Stimulated activated naive CD8-positive, alpha-beta T cell treated with anti-CD3 and anti-CD28 coated beads, Interleukin-15, amount 100 ng/mL, for 72 hours (primary cell): ENCODE measurements at regions not wholly inside any gene's neighbourhood (a gene's known extent, or its start where the extent isn't known, plus 50 kb on each side); places are given as distances from the start of the nearest gene placed in this dataset.

Source experiments
- ATAC-seq: fragments of 150-1000 bp; cut with Tn5 transposase; 2 replicates; pipeline ENCODE4 v1.10.0; 2021; ENCODE audit warnings: mild to moderate bottlenecking, moderate library complexity
- DNase-seq, 2 donors: peaks; one replicate each; pipeline ENCODE4 v3.0.0; 2021 to 2022
- H3K27ac Mint-ChIP-seq, 2 donors: one replicate each; pipeline ENCODE4 v1.8.0; 2022; ENCODE audit warnings: mild to moderate bottlenecking in 2 of 2, mixed read lengths in 2 of 2, moderate library complexity in 2 of 2
- H3K27me3 Mint-ChIP-seq: one replicate; pipeline ENCODE4 v1.8.0; 2022; ENCODE audit warnings: mixed read lengths
- H3K4me1 Mint-ChIP-seq: one replicate; pipeline ENCODE4 v1.8.0; 2022; ENCODE audit warnings: mild to moderate bottlenecking, mixed read lengths
- H3K4me3 Mint-ChIP-seq, 2 donors: one replicate each; pipeline ENCODE4 v1.8.0; 2022; ENCODE audit warnings: mild to moderate bottlenecking in 2 of 2, mixed read lengths in 2 of 2, moderate library complexity in 1 of 2
- H3K9me3 Mint-ChIP-seq, 2 donors: one replicate each; pipeline ENCODE4 v1.8.0; 2022; ENCODE audit warnings: mixed read lengths in 2 of 2

DNA sequence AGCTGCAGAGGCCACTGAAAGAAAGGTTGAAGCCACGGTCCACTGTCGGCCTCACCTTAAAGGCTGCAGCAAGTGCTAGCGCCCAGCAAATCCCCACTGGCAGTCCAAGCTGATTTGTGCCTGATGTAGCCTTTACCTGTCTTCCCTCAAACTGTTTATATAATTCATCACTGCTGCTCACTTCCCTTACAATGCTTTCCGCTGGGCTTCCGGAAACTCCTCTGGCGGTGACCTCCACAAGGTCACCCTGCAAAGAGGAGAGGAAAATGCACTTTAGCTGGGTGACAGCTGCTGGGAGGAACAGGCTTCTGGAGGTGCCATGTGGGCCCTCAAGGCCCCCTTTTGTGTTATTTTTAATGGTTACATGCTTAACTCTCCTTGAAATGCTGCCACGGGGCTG, 126.2 kb downstream of the CMPK2 start:
- no peak overlapping the region for H3K27ac Mint-ChIP-seq
- ATAC-seq: peak; percentile 23
- H3K9me3 Mint-ChIP-seq: no peaks in the 10 kb centered on the region
- H3K27me3 Mint-ChIP-seq: peaks cover 26% of the 10 kb centered on the region
- H3K4me1 Mint-ChIP-seq: no peaks in the 10 kb centered on the region
- H3K4me3 Mint-ChIP-seq: no peak overlapping the region
- no peak for DNase-seq

DNA sequence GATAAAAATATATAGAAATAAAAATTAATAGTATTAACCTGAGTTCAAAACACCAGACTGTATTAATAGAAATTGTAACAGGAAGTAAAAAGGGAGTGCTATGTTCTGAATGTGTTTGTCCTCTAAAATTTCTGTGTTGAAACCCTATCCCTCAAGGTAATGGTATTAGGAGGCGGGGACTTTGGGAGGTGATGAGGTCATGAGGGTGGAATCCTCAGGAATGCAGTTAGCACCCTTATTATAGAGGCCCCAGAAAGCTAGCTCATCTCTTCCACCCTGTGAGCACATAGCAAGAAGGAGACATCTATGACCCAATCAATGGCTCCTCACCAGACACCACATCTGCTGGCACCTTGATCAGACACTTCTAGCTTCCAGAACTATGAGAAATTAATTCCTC, 124.5 kb downstream of the CMPK2 start:
- DNase-seq (no peak), ATAC-seq (no peak)
- Mint-ChIP-seq H3K9me3 (no peaks in the 10 kb centered on the region), H3K4me3 (no peak overlapping the region), H3K4me1 (no peaks in the 10 kb centered on the region), H3K27me3 (peaks cover 40% of the 10 kb centered on the region), H3K27ac (no peak overlapping the region)

GRCh38 chr2:6744038-6744437, 121.7 kb downstream of the CMPK2 start:
- ATAC-seq (no peak), DNase-seq (no peak)
- Mint-ChIP-seq H3K27ac (no peak overlapping the region), H3K27me3 (peaks cover 59% of the 10 kb centered on the region), H3K4me1 (no peaks in the 10 kb centered on the region), H3K9me3 (no peaks in the 10 kb centered on the region), H3K4me3 (no peak overlapping the region)

DNA sequence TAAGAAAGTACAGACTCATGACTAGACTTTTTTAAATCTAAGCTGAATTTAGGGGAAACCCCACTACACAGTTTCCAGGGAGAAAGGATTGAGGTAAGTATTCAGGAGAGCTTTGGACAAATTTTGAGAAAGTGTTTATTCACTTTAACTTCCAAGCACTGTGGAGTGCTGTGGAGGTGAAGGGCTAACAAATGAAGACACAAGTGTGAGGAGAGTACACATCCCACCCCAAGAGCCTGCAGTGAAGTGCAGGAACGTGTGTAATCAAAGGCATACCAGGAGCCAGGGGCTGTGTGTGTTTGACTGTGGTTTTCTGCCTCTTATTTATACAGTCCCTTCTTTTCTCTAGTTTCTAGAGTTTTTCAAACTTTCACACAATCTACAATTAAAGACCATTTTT, 118.3 kb downstream of the CMPK2 start:
- H3K9me3 Mint-ChIP-seq: no peaks in the 10 kb centered on the region
- no peak for ATAC-seq
- no peak overlapping the region for H3K4me3 Mint-ChIP-seq
- H3K27ac Mint-ChIP-seq: no peak overlapping the region
- H3K4me1 Mint-ChIP-seq: no peaks in the 10 kb centered on the region
- DNase-seq: no peak
- H3K27me3 Mint-ChIP-seq: peaks cover 56% of the 10 kb centered on the region

- Mint-ChIP-seq H3K9me3 (no peaks in the 10 kb centered on the region), H3K4me3 (no peak overlapping the region), H3K4me1 (no peaks in the 10 kb centered on the region), H3K27me3 (peaks cover 56% of the 10 kb centered on the region), H3K27ac (no peak overlapping the region)
- ATAC-seq: no peak
- no peak for DNase-seq
Observed at GRCh38 chr2:6748406-6749067, 117.2 kb downstream of the CMPK2 start.

DNA sequence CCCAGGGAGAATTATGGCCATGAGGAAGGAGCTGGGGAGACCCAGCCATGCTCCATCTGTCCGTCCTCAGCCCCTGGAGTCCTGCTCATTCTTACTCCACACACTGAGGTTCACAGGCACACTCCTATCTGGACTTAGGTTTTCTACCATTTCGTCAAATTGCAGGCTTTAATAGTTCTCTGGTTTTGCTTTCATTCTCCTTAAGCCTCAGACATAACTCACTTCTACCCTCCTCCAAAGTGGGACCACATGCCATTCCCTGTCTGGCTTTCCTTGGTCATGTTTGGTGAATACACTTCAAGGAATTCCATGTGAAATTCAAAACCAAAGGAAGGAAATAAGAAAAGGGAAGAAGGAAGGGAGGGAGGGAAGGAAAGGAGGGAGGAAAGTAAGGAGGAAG, 115.7 kb downstream of the CMPK2 start:
- Mint-ChIP-seq H3K27ac (no peak overlapping the region), H3K4me1 (no peaks in the 10 kb centered on the region), H3K4me3 (no peak overlapping the region), H3K9me3 (no peaks in the 10 kb centered on the region), H3K27me3 (peaks cover 65% of the 10 kb centered on the region)
- DNase-seq (no peak), ATAC-seq (no peak)

- no peak for ATAC-seq
- H3K4me3 Mint-ChIP-seq: no peak overlapping the region
- no peaks in the 10 kb centered on the region for H3K4me1 Mint-ChIP-seq
- H3K9me3 Mint-ChIP-seq: no peaks in the 10 kb centered on the region
- no peak overlapping the region for H3K27ac Mint-ChIP-seq
- H3K27me3 Mint-ChIP-seq: peaks cover 58% of the 10 kb centered on the region
- DNase-seq: no peak
Observed at GRCh38 chr2:6750411-6751158, 115.1 kb downstream of the CMPK2 start.

DNA sequence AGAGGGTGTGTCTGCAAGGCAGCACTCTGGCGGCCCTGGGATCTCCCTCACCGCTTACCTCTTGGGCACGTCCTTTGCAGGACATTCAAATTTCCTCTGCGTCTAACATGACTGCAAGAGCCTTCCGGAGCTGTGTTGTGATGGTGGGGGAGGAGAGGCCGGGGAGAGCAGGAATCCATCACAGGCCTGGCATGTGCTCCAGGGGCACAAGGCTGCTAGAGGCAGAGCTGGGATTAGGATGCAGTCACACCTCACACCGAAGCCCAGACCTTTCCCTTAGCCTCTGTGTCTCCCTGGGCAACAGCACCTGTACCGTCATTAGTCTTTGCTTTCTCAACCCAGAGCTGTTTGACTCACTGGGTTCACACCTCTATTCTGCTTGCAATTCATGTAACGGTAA, 111.3 kb downstream of the CMPK2 start:
- Mint-ChIP-seq H3K4me3 (no peak overlapping the region), H3K27me3 (peaks cover 29% of the 10 kb centered on the region), H3K9me3 (no peaks in the 10 kb centered on the region), H3K4me1 (no peaks in the 10 kb centered on the region), H3K27ac (peak overlapping the region in 1 of 2 donors; percentile 19)
- DNase-seq: no peak
- no peak for ATAC-seq

- H3K27ac Mint-ChIP-seq: no peak overlapping the region
- H3K4me3 Mint-ChIP-seq: no peak overlapping the region
- H3K27me3 Mint-ChIP-seq: peaks cover 19% of the 10 kb centered on the region
- DNase-seq (no peak), ATAC-seq (no peak)
- no peaks in the 10 kb centered on the region for H3K9me3 Mint-ChIP-seq
- no peaks in the 10 kb centered on the region for H3K4me1 Mint-ChIP-seq
Observed at GRCh38 chr2:6755456-6755855, 110.3 kb downstream of the CMPK2 start.

DNA sequence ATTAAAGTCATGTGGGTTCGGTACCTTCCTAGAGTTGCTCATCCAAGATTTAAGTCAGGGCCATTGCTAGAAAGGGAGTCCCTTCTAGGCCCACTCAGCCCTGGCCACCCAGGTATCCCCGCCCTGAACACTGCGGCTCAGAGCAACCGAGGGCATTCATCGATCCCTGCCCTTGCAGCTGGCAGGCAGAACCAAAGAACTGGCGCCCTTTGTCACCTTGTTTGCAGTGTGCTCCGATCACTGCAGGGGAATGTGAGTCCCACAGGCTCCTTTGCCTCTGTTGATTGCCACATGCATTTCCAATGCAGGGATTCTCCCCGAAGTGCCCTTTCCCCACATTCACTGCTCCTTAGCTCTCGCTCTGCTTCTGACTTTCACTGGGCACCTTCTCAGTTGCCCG, 108.5 kb downstream of the CMPK2 start:
- DNase-seq (no peak), ATAC-seq (no peak)
- Mint-ChIP-seq H3K27ac (peak overlapping the region in 1 of 2 donors; percentile 72), H3K9me3 (no peaks in the 10 kb centered on the region), H3K27me3 (peaks cover 18% of the 10 kb centered on the region), H3K4me1 (no peaks in the 10 kb centered on the region), H3K4me3 (no peak overlapping the region)

GRCh38 chr2:6759689-6760088, 106.0 kb downstream of the CMPK2 start:
- DNase-seq: no peak
- no peaks in the 10 kb centered on the region for H3K9me3 Mint-ChIP-seq
- ATAC-seq: no peak

DNA sequence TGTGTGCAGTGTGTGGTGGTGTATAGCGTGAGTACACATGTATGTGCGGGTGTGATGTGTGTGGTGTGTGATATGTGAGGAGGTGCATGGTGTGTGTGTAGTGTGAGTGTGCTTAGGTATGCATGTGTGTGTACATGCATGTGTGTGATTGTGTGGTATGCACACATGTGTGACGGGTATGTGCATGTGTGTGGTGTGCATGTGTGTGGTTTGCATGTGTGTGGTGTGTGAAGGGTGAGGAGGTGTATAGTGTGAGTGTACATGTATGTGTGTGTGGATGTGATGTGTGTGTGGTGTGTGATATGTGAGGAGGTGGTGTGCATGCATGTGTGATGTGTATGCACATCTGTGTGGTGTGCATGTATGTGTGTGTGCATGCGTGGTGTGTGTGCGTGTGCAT, 105.6 kb downstream of the CMPK2 start:
- no peak overlapping the region for H3K4me3 Mint-ChIP-seq
- DNase-seq (no peak), ATAC-seq (no peak)
- no peak overlapping the region for H3K27ac Mint-ChIP-seq
- H3K4me1 Mint-ChIP-seq: no peaks in the 10 kb centered on the region
- no peaks in the 10 kb centered on the region for H3K27me3 Mint-ChIP-seq
- no peaks in the 10 kb centered on the region for H3K9me3 Mint-ChIP-seq

More at GRCh38 chr2:6759689-6760088, 106.0 kb downstream of the CMPK2 start:
- no peaks in the 10 kb centered on the region for H3K4me1 Mint-ChIP-seq
- no peak overlapping the region for H3K4me3 Mint-ChIP-seq
- no peak overlapping the region for H3K27ac Mint-ChIP-seq
- H3K27me3 Mint-ChIP-seq: peaks cover under 1% of the 10 kb centered on the region

- no peak overlapping the region for H3K27ac Mint-ChIP-seq
- no peaks in the 10 kb centered on the region for H3K9me3 Mint-ChIP-seq
- no peak for DNase-seq
- no peak overlapping the region for H3K4me3 Mint-ChIP-seq
- no peak for ATAC-seq
- H3K4me1 Mint-ChIP-seq: no peaks in the 10 kb centered on the region
- no peaks in the 10 kb centered on the region for H3K27me3 Mint-ChIP-seq
Observed at GRCh38 chr2:6764968-6765723, 100.6 kb downstream of the CMPK2 start.

- peaks cover 7% of the 10 kb centered on the region for H3K4me1 Mint-ChIP-seq
- ATAC-seq (no peak), DNase-seq (no peak)
- no peak overlapping the region for H3K27ac Mint-ChIP-seq
- no peak overlapping the region for H3K4me3 Mint-ChIP-seq
- no peaks in the 10 kb centered on the region for H3K9me3 Mint-ChIP-seq
- H3K27me3 Mint-ChIP-seq: peaks cover 26% of the 10 kb centered on the region
Observed at GRCh38 chr2:6769346-6769745, 96.4 kb downstream of the CMPK2 start.

GRCh38 chr2:6770006-6770405, 95.7 kb downstream of the CMPK2 start:
- Mint-ChIP-seq H3K27me3 (peaks cover 31% of the 10 kb centered on the region), H3K4me3 (no peak overlapping the region), H3K4me1 (peaks cover 7% of the 10 kb centered on the region), H3K9me3 (no peaks in the 10 kb centered on the region), H3K27ac (no peak overlapping the region)
- DNase-seq: no peak
- ATAC-seq: peak; percentile 24
